ENCODE measurements at regions not wholly inside any gene's neighbourhood (a gene's known extent, or its start where the extent isn't known, plus 50 kb on each side); places are given as distances from the start of the nearest gene placed in this dataset.

DNA sequence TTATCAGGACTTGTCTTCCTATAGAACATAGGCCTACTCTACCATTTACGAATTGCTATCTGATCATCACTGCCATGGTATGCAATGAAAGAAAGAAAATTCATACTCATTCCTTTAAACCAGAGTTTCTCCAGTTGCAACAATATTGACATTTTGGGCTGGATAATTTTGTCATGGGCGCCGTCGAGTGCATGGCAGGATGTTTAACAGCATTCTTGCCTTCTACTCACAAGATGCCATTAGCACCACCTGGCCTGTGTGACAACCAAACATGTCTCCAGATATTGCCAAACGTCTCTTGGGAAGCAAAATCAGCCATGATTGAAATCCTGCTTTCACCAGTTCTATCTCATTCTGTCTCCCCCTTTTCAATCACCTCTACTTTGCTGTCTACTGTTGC is 63.6 kb upstream of the ARHGAP24 start:
- TF ChIP-seq POLR2A (IDR thresholded peaks at IDR 0.05) = no peak
- no peak for TF ChIP-seq POLR2AphosphoS5 (IDR thresholded peaks at IDR 0.05)
